ENCODE measurements at regions not wholly inside any gene's neighbourhood (a gene's known extent, or its start where the extent isn't known, plus 50 kb on each side); places are given as distances from the start of the nearest gene placed in this dataset.

- no peak for DNase-seq (ENCODE audit: low read depth in 4 of 4, low spot score in 1 of 4)
Measured at GRCh38 chr2:105573490-105573889, 171.2 kb upstream of the NCK2 start.

- no peak for DNase-seq (ENCODE audit: low read depth in 4 of 4, low spot score in 1 of 4)
Measured at GRCh38 chr2:105571445-105571987, 172.7 kb upstream of the FHL2 start.

- no peak for DNase-seq (ENCODE audit: low read depth in 4 of 4, low spot score in 1 of 4)
Measured at GRCh38 chr2:105570757-105571156, 171.9 kb upstream of the FHL2 start.

GRCh38 chr2:105570326-105570725 lies 171.5 kb upstream of the FHL2 start:
- DNase-seq (ENCODE audit: low read depth in 4 of 4, low spot score in 1 of 4) = no peak

GRCh38 chr2:105569606-105570005 lies 170.8 kb upstream of the FHL2 start:
- no peak for DNase-seq (ENCODE audit: low read depth in 4 of 4, low spot score in 1 of 4)

GRCh38 chr2:105567996-105568494 lies 169.2 kb upstream of the FHL2 start:
- DNase-seq (ENCODE audit: low read depth in 4 of 4, low spot score in 1 of 4) = no peak

- no peak for DNase-seq (ENCODE audit: low read depth in 4 of 4, low spot score in 1 of 4)
Measured at GRCh38 chr2:105563000-105563719, 164.3 kb upstream of the FHL2 start.

GRCh38 chr2:105561401-105561800 lies 162.6 kb upstream of the FHL2 start:
- DNase-seq (ENCODE audit: low read depth in 4 of 4, low spot score in 1 of 4) = no peak

- no peak for DNase-seq (ENCODE audit: low read depth in 4 of 4, low spot score in 1 of 4)
Measured at GRCh38 chr2:105560157-105560556, 161.3 kb upstream of the FHL2 start.

- no peak for DNase-seq (ENCODE audit: low read depth in 4 of 4, low spot score in 1 of 4)
Measured at GRCh38 chr2:105557021-105557920, 158.4 kb upstream of the FHL2 start.

GRCh38 chr2:105556366-105556765 lies 157.5 kb upstream of the FHL2 start:
- DNase-seq (ENCODE audit: low read depth in 4 of 4, low spot score in 1 of 4) = no peak

GRCh38 chr2:105554235-105554634 lies 155.4 kb upstream of the FHL2 start:
- DNase-seq (ENCODE audit: low read depth in 4 of 4, low spot score in 1 of 4) = no peak

- no peak for DNase-seq (ENCODE audit: low read depth in 4 of 4, low spot score in 1 of 4)
Measured at GRCh38 chr2:105553538-105554196, 154.8 kb upstream of the FHL2 start.

GRCh38 chr2:105546628-105546974 lies 147.8 kb upstream of the FHL2 start:
- DNase-seq (ENCODE audit: low read depth in 4 of 4, low spot score in 1 of 4) = no peak

- DNase-seq (ENCODE audit: low read depth in 4 of 4, low spot score in 1 of 4) = peak; percentile 33 to 55 (median 46)
Measured at GRCh38 chr2:105545730-105546627, 147.1 kb upstream of the FHL2 start.

GRCh38 chr2:105544591-105545377 lies 145.9 kb upstream of the FHL2 start:
- no peak for DNase-seq (ENCODE audit: low read depth in 4 of 4, low spot score in 1 of 4)

GRCh38 chr2:105541189-105542050 lies 142.6 kb upstream of the FHL2 start:
- DNase-seq (ENCODE audit: low read depth in 4 of 4, low spot score in 1 of 4) = no peak

GRCh38 chr2:105540642-105541041 lies 141.8 kb upstream of the FHL2 start:
- no peak for DNase-seq (ENCODE audit: low read depth in 4 of 4, low spot score in 1 of 4)

GRCh38 chr2:105539331-105539730 lies 140.5 kb upstream of the FHL2 start:
- DNase-seq (ENCODE audit: low read depth in 4 of 4, low spot score in 1 of 4) = no peak
